Trophoblast cell (in vitro differentiated cells and primary cell): ENCODE measurements at regions not wholly inside any gene's neighbourhood (a gene's known extent, or its start where the extent isn't known, plus 50 kb on each side); places are given as distances from the start of the nearest gene placed in this dataset.

Source experiments
- DNase-seq, 2 donors: peaks; one replicate each; pipeline ENCODE4 v3.0.0-alpha.2; 2016
- H2AFZ ChIP-seq: 2 replicates; pipeline ENCODE4 v1.6.1; 2013; ENCODE audit warnings: low read length, moderate library complexity, mild to moderate bottlenecking; ENCODE audit not compliant: insufficient read depth, poor library complexity
- H2AK5ac ChIP-seq: 2 replicates; pipeline ENCODE4 v1.6.1; 2013; ENCODE audit warnings: mild to moderate bottlenecking, low read length
- H2BK120ac ChIP-seq: 2 replicates; pipeline ENCODE4 v1.6.1; 2013; ENCODE audit warnings: low read length, mild to moderate bottlenecking, moderate library complexity; ENCODE audit not compliant: insufficient read depth, poor library complexity
- H2BK12ac ChIP-seq: 2 replicates; pipeline ENCODE4 v1.6.1; 2013; ENCODE audit warnings: mild to moderate bottlenecking, low read length, moderate library complexity
- H2BK5ac ChIP-seq: 2 replicates; pipeline ENCODE4 v1.6.1; 2013; ENCODE audit warnings: low read length, low read depth, moderate library complexity, mild to moderate bottlenecking; ENCODE audit not compliant: poor library complexity
- H3K14ac ChIP-seq: 2 replicates; pipeline ENCODE4 v1.6.1; 2013; ENCODE audit warnings: mild to moderate bottlenecking, low read length
- H3K18ac ChIP-seq: 2 replicates; pipeline ENCODE4 v1.6.1; 2013; ENCODE audit warnings: mild to moderate bottlenecking, low read length
- H3K23ac ChIP-seq: 2 replicates; pipeline ENCODE4 v1.6.1; 2013; ENCODE audit warnings: low read length
- H3K27ac ChIP-seq: 2 replicates; pipeline ENCODE4 v1.5.1; 2013; ENCODE audit warnings: low read depth, mild to moderate bottlenecking, inconsistent platforms, low read length, moderate library complexity
- H3K27me3 ChIP-seq: 2 replicates; pipeline ENCODE4 v1.6.1; 2013; ENCODE audit warnings: inconsistent platforms, mild to moderate bottlenecking, low read length, moderate library complexity; ENCODE audit not compliant: insufficient read depth
- H3K36me3 ChIP-seq, 2 experiments: 1 replicate in 1 of 2; 2 replicates in 1 of 2; pipeline ENCODE4 v1.6.1; 2013; ENCODE audit warnings: low read length in 2 of 2, mild to moderate bottlenecking in 2 of 2, moderate library complexity in 1 of 2; ENCODE audit not compliant: insufficient read depth in 2 of 2, control insufficient read depth in 1 of 2
- H3K4ac ChIP-seq: 2 replicates; pipeline ENCODE4 v1.6.1; 2013; ENCODE audit warnings: low read depth, mild to moderate bottlenecking, low read length, moderate library complexity
- H3K4me1 ChIP-seq, 2 experiments: 1 replicate in 1 of 2; 2 replicates in 1 of 2; pipeline ENCODE4 v1.6.1; 2013; ENCODE audit warnings: low read length in 2 of 2, mild to moderate bottlenecking in 2 of 2, moderate library complexity in 1 of 2; ENCODE audit not compliant: insufficient read depth in 2 of 2, control insufficient read depth in 1 of 2
- H3K4me2 ChIP-seq: 2 replicates; pipeline ENCODE4 v1.6.1; 2013; ENCODE audit warnings: inconsistent platforms, mild to moderate bottlenecking, low read length, moderate library complexity
- H3K4me3 ChIP-seq: 2 replicates; pipeline ENCODE4 v1.5.1; 2013; ENCODE audit warnings: mild to moderate bottlenecking, low read depth, low read length, inconsistent platforms
- H3K79me1 ChIP-seq: one replicate; pipeline ENCODE4 v1.6.1; 2013; ENCODE audit warnings: low read length
- H3K79me2 ChIP-seq: 2 replicates; pipeline ENCODE4 v1.6.1; 2013; ENCODE audit warnings: low read length, mild to moderate bottlenecking; ENCODE audit not compliant: control insufficient read depth, insufficient read depth, poor library complexity
- H3K9ac ChIP-seq: 2 replicates; pipeline ENCODE4 v1.6.1; 2013; ENCODE audit warnings: mild to moderate bottlenecking, low read length
- H3K9me3 ChIP-seq: 2 replicates; pipeline ENCODE4 v1.6.1; 2013; ENCODE audit warnings: low read depth, mild to moderate bottlenecking, control low read depth, inconsistent platforms, low read length; ENCODE audit not compliant: insufficient read depth
- H4K12ac ChIP-seq: 2 replicates; pipeline ENCODE4 v1.6.1; 2013; ENCODE audit warnings: low read depth, mild to moderate bottlenecking, low read length, moderate library complexity
- H4K8ac ChIP-seq: 2 replicates; pipeline ENCODE4 v1.6.1; 2013; ENCODE audit warnings: low read depth, mild to moderate bottlenecking, low read length, moderate library complexity
- H4K91ac ChIP-seq: one replicate; pipeline ENCODE4 v1.6.1; 2013; ENCODE audit warnings: low read depth, mild to moderate bottlenecking, low read length, moderate library complexity
- WGBS: extraction: QIAGEN DNeasy Blood & Tissue Kit; methylation state at CpG from one replicate; pipeline ENCODE4 v1.1.7; 2013; ENCODE audit warnings: missing lambda C conversion rate; ENCODE audit not compliant: insufficient read length, insufficient coverage; ENCODE audit errors: extremely low coverage; 5-methylcytosine and 5-hydroxymethylcytosine counted together

- no peak overlapping the region for H3K18ac ChIP-seq
- no peak overlapping the region for H2BK120ac ChIP-seq
- H3K27me3 ChIP-seq: no peaks in the 10 kb centered on the region
- no peak overlapping the region for H3K4me3 ChIP-seq
- H4K8ac ChIP-seq: no peak overlapping the region
- no peak overlapping the region for H2BK12ac ChIP-seq
- H4K12ac ChIP-seq: no peak overlapping the region
- no peak overlapping the region for H3K4me2 ChIP-seq
- H3K27ac ChIP-seq: no peak overlapping the region
- H3K9me3 ChIP-seq: no peaks in the 10 kb centered on the region
- no peak overlapping the region for H2AK5ac ChIP-seq
- no peak overlapping the region for H2AFZ ChIP-seq
- H2BK5ac ChIP-seq: no peak overlapping the region
- no peak overlapping the region for H3K9ac ChIP-seq
- H3K14ac ChIP-seq: no peak overlapping the region
- no CpG with 5 or more reads among the region's 1 CpG for WGBS
- H3K4ac ChIP-seq: no peak overlapping the region
- no peak overlapping the region for H3K23ac ChIP-seq
- H3K79me1 ChIP-seq: no peaks in the 10 kb centered on the region
- H3K79me2 ChIP-seq: no peaks in the 10 kb centered on the region
- no peak overlapping the region for H4K91ac ChIP-seq
- no peaks in the 10 kb centered on the region for H3K4me1 ChIP-seq
- no peaks in the 10 kb centered on the region for H3K36me3 ChIP-seq
- DNase-seq: no peak
Measured at GRCh38 chr5:153099328-153099727, 391.1 kb upstream of the GRIA1 start.

- Histone ChIP-seq H3K23ac (no peak overlapping the region), H3K4me2 (no peak overlapping the region), H3K4me3 (no peak overlapping the region), H2BK5ac (no peak overlapping the region), H3K9ac (no peak overlapping the region), H3K14ac (no peak overlapping the region), H3K4ac (no peak overlapping the region), H2BK12ac (no peak overlapping the region), H3K79me2 (no peaks in the 10 kb centered on the region), H2AFZ (no peak overlapping the region), H3K18ac (no peak overlapping the region), H3K9me3 (no peaks in the 10 kb centered on the region), H3K4me1 (no peaks in the 10 kb centered on the region), H2BK120ac (no peak overlapping the region), H3K36me3 (no peaks in the 10 kb centered on the region), H4K12ac (no peak overlapping the region), H3K79me1 (no peaks in the 10 kb centered on the region), H3K27ac (no peak overlapping the region), H4K91ac (no peak overlapping the region), H3K27me3 (no peaks in the 10 kb centered on the region), H4K8ac (no peak overlapping the region), H2AK5ac (no peak overlapping the region)
- WGBS: no CpG with 5 or more reads among the region's 3 CpGs
- DNase-seq: no peak
Measured at GRCh38 chr5:153101235-153102180, 389.0 kb upstream of the GRIA1 start.

- Histone ChIP-seq H3K79me1 (no peaks in the 10 kb centered on the region), H3K27me3 (no peaks in the 10 kb centered on the region), H3K14ac (no peak overlapping the region), H3K4me1 (no peaks in the 10 kb centered on the region), H4K12ac (no peak overlapping the region), H3K18ac (no peak overlapping the region), H2BK120ac (no peak overlapping the region), H4K91ac (no peak overlapping the region), H2BK5ac (no peak overlapping the region), H3K79me2 (no peaks in the 10 kb centered on the region), H3K23ac (no peak overlapping the region), H3K27ac (no peak overlapping the region), H3K36me3 (no peaks in the 10 kb centered on the region), H3K4me3 (no peak overlapping the region), H2AFZ (no peak overlapping the region), H2BK12ac (no peak overlapping the region), H3K9ac (no peak overlapping the region), H3K9me3 (no peaks in the 10 kb centered on the region), H2AK5ac (no peak overlapping the region), H4K8ac (no peak overlapping the region), H3K4ac (no peak overlapping the region), H3K4me2 (no peak overlapping the region)
- no peak for DNase-seq
- no CpG with 5 or more reads among the region's 1 CpG for WGBS
Measured at GRCh38 chr5:153116916-153117315, 373.6 kb upstream of the GRIA1 start.

- no peak overlapping the region for H3K27ac ChIP-seq
- H3K4me2 ChIP-seq: no peak overlapping the region
- H3K4ac ChIP-seq: no peak overlapping the region
- H3K4me3 ChIP-seq: no peak overlapping the region
- H2BK5ac ChIP-seq: no peak overlapping the region
- H4K12ac ChIP-seq: no peak overlapping the region
- H3K36me3 ChIP-seq: no peaks in the 10 kb centered on the region
- H3K9ac ChIP-seq: no peak overlapping the region
- no CpG with 5 or more reads among the region's 1 CpG for WGBS
- H2BK12ac ChIP-seq: no peak overlapping the region
- no peak overlapping the region for H4K8ac ChIP-seq
- H3K18ac ChIP-seq: no peak overlapping the region
- H3K23ac ChIP-seq: no peak overlapping the region
- H3K79me2 ChIP-seq: no peaks in the 10 kb centered on the region
- peak; percentile 8 to 72 for DNase-seq
- H4K91ac ChIP-seq: no peak overlapping the region
- no peaks in the 10 kb centered on the region for H3K4me1 ChIP-seq
- H2AFZ ChIP-seq: no peak overlapping the region
- no peaks in the 10 kb centered on the region for H3K9me3 ChIP-seq
- no peaks in the 10 kb centered on the region for H3K27me3 ChIP-seq
- H2AK5ac ChIP-seq: no peak overlapping the region
- no peak overlapping the region for H3K14ac ChIP-seq
- H3K79me1 ChIP-seq: no peaks in the 10 kb centered on the region
- no peak overlapping the region for H2BK120ac ChIP-seq
Measured at GRCh38 chr5:153118018-153118417, 372.5 kb upstream of the GRIA1 start.
